ENCODE measurements at regions not wholly inside any gene's neighbourhood (a gene's known extent, or its start where the extent isn't known, plus 50 kb on each side); places are given as distances from the start of the nearest gene placed in this dataset.
"Not testable (repeated sequence)": the region's sequence is repeated elsewhere in the genome, so short reads cannot be mapped to it uniquely, and the experiment has no call there.

GRCh38 chr16:80114699-80115098 is 426.1 kb upstream of the DYNLRB2 start:
- intact Hi-C loops (cut with DNase I), result no loop called here
- DNase-seq (ENCODE audit: low spot score) (no peak), ATAC-seq (no peak)

- intact Hi-C loops (cut with DNase I), result no loop called here
- no peak for DNase-seq (ENCODE audit: low spot score)
- no peak for ATAC-seq
Measured at GRCh38 chr16:80113873-80114574, 426.8 kb upstream of the DYNLRB2 start.

- DNase-seq (ENCODE audit: low spot score) (no peak), ATAC-seq (no peak)
- intact Hi-C loops (cut with DNase I), result no loop called here
Measured at GRCh38 chr16:80109581-80109980, 431.2 kb upstream of the DYNLRB2 start.

- DNase-seq (ENCODE audit: low spot score), result no peak
- no peak for ATAC-seq
- intact Hi-C loops (cut with DNase I), result no loop called here
Measured at GRCh38 chr16:80107900-80108299, 432.9 kb upstream of the DYNLRB2 start.

- intact Hi-C loops (cut with DNase I), result no loop called here
- DNase-seq (ENCODE audit: low spot score), result no peak
- no peak for ATAC-seq
Measured at GRCh38 chr16:80105751-80106150, 435.0 kb upstream of the DYNLRB2 start.

GRCh38 chr16:80105160-80105559 is 435.6 kb upstream of the DYNLRB2 start:
- no peak for ATAC-seq

GRCh38 chr16:80104401-80104800 is 436.4 kb upstream of the DYNLRB2 start:
- intact Hi-C loops (cut with DNase I), result no loop called here
- DNase-seq (ENCODE audit: low spot score) (no peak), ATAC-seq (no peak)

More at GRCh38 chr16:80105160-80105559, 435.6 kb upstream of the DYNLRB2 start:
- DNase-seq (ENCODE audit: low spot score), result no peak
- intact Hi-C loops (cut with DNase I), result no loop called here

- ATAC-seq (no peak), DNase-seq (ENCODE audit: low spot score) (no peak)
- intact Hi-C loops (cut with DNase I), result no loop called here
Measured at GRCh38 chr16:80103463-80103862, 437.3 kb upstream of the DYNLRB2 start.

- intact Hi-C loops (cut with DNase I), result no loop called here
- DNase-seq (ENCODE audit: low spot score) (no peak), ATAC-seq (no peak)
Measured at GRCh38 chr16:80100846-80101451, 439.8 kb upstream of the DYNLRB2 start.

- intact Hi-C loops (cut with DNase I), result no loop called here
- DNase-seq (ENCODE audit: low spot score) (no peak), ATAC-seq (no peak)
Measured at GRCh38 chr16:80100186-80100585, 440.6 kb upstream of the DYNLRB2 start.

GRCh38 chr16:80097098-80097497 is 443.7 kb upstream of the DYNLRB2 start:
- no peak for ATAC-seq
- DNase-seq (ENCODE audit: low spot score), result no peak
- intact Hi-C loops (cut with DNase I), result no loop called here

GRCh38 chr16:80092681-80093080 is 448.1 kb upstream of the DYNLRB2 start:
- intact Hi-C loops (cut with DNase I), result no loop called here
- ATAC-seq, result no peak
- no peak for DNase-seq (ENCODE audit: low spot score)

GRCh38 chr16:80091453-80091852 is 449.3 kb upstream of the DYNLRB2 start:
- intact Hi-C loops (cut with DNase I); ATAC-seq; DNase-seq (ENCODE audit: low spot score): not testable (repeated sequence)

- ATAC-seq (no peak), DNase-seq (ENCODE audit: low spot score) (no peak)
- intact Hi-C loops (cut with DNase I), result no loop called here
Measured at GRCh38 chr16:80085606-80086005, 455.2 kb upstream of the DYNLRB2 start.

- DNase-seq (ENCODE audit: low spot score) (peak; percentile 66), ATAC-seq (peak; percentile 98)
- intact Hi-C loops (cut with DNase I), result no loop called here
Measured at GRCh38 chr16:80084614-80085013, 456.2 kb upstream of the DYNLRB2 start.

GRCh38 chr16:80084163-80084562 is 456.6 kb upstream of the DYNLRB2 start:
- ATAC-seq (peak; percentile 53), DNase-seq (ENCODE audit: low spot score) (no peak)
- intact Hi-C loops (cut with DNase I), result no loop called here

- no peak for ATAC-seq
- no peak for DNase-seq (ENCODE audit: low spot score)
- intact Hi-C loops (cut with DNase I), result no loop called here
Measured at GRCh38 chr16:80082906-80083305, 457.9 kb upstream of the DYNLRB2 start.

GRCh38 chr16:80081846-80082245 is 458.9 kb upstream of the DYNLRB2 start:
- ATAC-seq (no peak), DNase-seq (ENCODE audit: low spot score) (no peak)
- intact Hi-C loops (cut with DNase I), result no loop called here

GRCh38 chr16:80080287-80080851 is 460.4 kb upstream of the DYNLRB2 start:
- DNase-seq (ENCODE audit: low spot score), result no peak
- intact Hi-C loops (cut with DNase I), result no loop called here
- ATAC-seq, result no peak

- intact Hi-C loops (cut with DNase I), result no loop called here
- ATAC-seq (no peak), DNase-seq (ENCODE audit: low spot score) (no peak)
Measured at GRCh38 chr16:80079072-80079471, 461.7 kb upstream of the DYNLRB2 start.

- ATAC-seq (no peak), DNase-seq (ENCODE audit: low spot score) (no peak)
- intact Hi-C loops (cut with DNase I), result no loop called here
Measured at GRCh38 chr16:80077696-80078095, 463.1 kb upstream of the DYNLRB2 start.
